HG03565 (cell line): ENCODE measurements at regions not wholly inside any gene's neighbourhood (a gene's known extent, or its start where the extent isn't known, plus 50 kb on each side); places are given as distances from the start of the nearest gene placed in this dataset.

Experiments
- ATAC-seq: cut with Tn5 transposase; IDR thresholded peaks from one replicate; pipeline ENCODE4 v1.9.1; 2021; ENCODE audit warnings: mild to moderate bottlenecking, moderate library complexity; ENCODE audit not compliant: unreplicated experiment

DNA sequence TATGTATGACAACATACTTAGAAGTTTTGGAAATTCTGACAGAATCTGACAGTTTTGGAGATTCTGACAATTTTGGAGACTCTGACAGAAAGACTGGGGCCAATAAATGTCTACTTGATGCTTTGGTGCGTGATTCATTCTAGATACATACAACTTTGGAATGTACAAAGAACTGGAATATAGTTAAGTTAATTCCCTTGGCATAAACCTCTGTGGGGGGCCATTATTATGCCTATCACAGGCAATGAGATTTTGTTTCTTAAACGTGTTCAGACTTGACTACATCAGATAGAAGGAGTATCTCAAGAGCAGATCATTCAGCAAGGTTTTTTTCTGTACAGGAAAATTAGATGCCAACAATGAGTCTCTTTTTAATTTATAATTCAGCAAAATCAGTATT is 617.6 kb upstream of the ZNF717 start:
- ATAC-seq = no peak

DNA sequence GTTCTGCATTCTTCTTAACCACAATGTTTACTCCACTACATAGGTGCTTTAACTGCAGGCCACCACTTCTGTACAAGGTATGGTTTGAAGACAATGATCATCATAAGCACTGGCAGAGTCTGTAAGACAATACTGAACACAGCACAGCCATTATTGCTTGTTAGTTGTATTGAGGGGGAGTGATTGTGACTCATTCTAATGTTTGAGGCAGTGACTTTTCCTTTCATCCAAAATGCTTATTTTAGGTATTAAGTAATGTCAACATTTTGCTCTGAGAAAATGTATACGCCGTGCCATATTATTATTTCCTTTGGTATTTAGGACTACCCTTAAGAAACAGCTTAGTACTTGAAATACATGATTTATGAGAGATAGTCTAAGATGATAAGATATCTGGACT is 618.2 kb upstream of the ZNF717 start:
- ATAC-seq = no peak

DNA sequence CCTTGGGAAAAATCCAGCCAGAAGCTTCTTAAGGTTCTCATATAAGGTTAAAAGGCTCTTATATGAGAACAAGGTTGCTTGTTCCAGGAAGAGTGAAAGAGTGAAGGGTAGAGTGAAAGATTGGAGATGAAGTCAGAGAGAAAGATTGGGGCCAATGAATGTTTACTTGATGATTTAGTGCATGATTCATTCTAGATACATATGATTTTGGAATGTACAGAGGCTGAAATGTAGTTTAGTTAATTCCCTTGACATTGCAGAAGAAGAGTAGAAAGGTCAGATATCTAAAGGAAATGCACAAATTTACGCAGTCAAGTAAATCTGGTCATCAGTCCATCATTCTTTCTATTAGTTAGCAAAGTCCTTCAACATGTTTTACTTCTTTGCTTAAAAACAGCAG is 619.8 kb upstream of the ZNF717 start:
- no peak for ATAC-seq

DNA sequence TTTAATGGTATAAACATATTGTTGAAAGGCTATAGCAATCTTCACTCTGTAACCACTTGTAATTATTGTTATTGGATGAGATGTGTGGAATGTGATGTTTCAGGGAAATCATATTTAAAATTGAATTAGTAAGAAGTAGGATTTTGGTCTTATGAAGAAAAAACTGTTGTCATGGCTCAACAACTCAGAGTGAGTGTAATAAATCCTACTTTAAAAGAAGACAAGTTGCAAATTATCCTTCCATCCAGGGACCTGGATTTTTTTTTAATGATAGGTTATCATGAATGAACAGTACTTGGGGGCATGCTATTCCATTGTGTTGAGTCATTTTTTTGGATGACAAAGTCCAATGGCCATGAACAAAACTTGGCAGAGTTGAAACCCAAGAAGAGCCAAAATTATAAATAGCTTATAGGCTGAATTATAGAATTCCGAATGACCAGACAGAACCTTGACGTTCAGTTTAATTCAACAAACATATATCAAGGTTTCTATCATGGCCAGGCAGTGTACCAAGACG is 625.5 kb upstream of the ZNF717 start:
- ATAC-seq = no peak

DNA sequence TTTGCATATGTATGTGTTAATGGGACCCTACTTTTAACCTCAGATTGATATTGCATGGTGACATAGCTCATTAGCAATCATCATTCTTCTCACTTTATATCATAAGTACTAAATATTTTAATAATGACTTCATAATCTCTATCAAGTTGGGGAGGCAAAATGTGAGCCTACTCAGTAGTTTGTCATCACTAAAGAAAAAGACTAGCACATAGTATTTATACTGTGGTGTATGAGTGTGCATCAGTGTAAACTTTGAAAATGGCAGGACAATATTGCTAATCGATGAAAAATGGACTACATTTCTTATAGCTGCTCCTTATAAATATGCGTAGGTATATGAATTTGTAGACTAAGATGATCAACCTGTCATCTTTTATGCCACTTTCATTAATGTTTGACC is 624.5 kb upstream of the ROBO2 start:
- ATAC-seq = no peak

DNA sequence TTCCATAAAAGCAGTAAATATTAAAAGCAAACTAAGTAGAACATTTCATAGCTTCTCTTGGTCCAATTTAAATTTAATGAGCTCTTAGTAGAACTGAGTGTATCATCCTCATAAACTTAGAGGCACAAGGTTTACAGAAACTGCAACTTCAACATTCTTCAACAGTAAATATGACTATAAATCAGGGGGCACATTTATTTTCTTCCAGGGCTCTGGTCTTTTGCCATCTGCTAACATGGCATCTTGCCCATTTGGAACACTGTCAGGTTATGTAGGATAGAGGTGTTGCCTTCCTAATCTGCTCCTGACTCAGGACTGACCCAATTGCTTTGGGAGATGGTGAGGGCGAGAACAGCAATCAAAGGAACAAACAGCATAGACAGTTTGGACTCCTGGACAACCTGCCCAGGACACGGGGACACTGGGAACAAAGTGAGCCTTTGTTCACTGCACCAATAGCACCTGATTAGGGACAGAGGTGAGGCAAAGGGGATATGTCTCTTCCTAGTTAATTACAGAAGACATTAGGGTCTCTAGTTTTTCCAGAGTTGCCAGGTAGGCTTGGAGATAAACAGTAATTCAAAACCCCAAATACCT is 610.2 kb upstream of the ROBO2 start:
- ATAC-seq = no peak

DNA sequence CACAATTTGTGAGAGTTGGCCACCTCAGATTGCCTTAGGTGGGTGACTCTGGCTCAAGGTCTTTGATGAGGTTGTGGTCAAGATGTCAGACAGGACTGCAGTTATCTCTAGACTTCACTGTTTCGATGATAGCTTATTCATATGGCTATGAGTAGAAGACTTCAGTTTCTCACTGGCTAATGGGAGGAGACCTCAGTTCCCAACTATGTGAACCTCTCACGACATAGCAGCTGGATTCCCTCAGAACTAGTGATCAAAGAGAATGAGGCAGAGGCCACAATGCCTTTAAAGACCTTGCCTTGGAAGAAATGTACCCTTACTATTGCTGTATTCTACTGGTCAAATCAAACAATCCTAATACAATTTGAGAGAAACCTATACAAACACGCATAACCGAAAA is 607.5 kb upstream of the ROBO2 start:
- ATAC-seq = no peak

DNA sequence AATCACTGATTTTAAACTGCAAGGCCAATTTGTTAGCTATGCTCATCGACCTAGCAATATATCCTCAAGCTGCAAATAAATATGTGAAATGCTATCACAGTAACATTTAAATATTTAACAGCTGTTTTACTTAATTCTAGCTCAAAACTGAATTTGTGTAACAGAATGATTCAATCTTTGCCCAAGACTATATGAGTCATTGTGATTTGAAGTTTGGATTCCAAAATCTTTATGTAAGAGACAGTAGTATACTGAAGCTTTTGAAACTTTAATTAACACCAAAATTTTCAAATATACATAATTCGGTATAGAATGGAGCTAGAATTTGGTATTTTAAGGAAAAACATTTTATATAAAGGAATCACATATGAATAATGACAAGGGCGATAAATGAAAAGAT is 603.0 kb upstream of the ROBO2 start:
- ATAC-seq = no peak

DNA sequence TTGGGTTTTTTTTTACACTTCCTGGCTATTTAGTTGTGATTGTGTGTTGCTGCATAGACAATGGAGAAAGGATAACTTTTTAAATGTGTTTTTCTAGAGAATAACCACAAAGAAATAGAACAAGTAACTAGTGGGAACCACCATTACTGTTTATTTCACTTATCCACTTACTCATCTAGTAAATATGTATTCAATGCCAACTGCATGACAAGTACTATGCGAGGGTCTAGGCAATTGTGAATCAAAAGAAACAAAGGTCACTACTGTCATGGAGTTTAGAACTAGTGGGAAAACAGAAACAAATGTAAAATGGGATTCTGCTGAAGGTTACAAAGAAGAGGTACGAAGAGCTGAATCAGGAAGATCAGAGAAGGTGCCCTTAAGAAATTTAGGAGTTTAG is 600.9 kb upstream of the ROBO2 start:
- ATAC-seq = no peak

DNA sequence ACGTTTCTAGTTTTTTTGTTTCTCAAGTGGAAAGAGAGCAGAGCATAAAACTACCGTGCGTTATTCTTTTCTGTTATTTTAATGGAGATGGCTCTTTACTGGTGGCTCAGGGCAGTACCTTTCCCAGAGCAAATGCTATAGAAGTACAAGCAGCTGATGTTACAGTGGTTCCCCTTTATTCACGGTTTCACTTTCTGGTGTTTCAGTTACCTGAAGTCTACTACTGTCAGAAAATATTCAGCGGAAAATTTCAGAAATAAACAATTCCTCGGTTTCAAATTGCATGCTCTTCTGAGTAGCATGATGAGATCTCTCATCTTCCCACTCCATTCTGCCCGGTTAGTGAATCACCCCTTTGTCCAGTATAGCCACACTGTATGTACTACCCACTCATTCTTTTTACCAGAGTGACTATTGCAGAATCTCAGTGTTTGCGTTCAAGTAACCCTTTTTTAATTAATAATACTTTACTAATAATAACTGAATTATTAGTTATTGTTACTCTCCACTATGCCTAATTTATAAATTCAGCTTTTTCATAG is 597.5 kb upstream of the ROBO2 start:
- no peak for ATAC-seq

DNA sequence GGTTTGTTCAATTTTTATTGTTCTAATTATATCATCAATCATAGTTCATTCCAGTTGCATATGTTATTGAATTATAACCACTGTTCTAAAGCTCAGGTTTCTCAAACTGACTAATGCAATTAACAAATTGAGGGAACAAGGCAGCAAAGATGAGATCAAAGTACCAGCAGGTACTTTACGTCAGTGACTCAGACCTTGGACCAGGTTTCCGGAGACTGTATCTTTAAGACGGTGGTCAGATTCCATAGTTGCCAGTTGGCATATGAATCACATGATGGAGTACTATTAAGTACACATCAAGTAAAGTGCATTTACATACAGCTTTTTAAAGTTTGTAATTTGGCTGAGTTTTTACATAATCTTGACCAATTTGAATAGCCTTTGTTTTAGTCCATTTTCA is 583.6 kb upstream of the ROBO2 start:
- no peak for ATAC-seq

DNA sequence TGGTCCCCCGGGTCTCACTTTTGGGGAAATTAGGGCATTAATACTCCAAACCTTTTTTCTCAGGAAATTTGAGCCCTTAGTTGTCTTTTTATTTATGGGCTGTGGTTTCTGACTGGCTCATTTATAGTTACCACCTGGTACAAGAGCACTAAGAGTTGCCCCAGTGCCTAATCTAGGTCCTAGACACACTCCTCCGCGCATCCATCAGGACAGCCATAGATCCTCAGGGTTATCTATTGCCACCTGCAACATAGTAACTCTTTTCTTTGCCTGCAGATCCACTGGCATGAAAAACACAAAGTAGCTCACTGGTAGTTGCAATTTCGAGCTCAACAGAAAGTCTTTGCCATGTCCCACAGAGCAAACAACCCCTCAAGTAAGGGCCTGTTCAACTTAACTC is 576.4 kb upstream of the ROBO2 start:
- no peak for ATAC-seq

DNA sequence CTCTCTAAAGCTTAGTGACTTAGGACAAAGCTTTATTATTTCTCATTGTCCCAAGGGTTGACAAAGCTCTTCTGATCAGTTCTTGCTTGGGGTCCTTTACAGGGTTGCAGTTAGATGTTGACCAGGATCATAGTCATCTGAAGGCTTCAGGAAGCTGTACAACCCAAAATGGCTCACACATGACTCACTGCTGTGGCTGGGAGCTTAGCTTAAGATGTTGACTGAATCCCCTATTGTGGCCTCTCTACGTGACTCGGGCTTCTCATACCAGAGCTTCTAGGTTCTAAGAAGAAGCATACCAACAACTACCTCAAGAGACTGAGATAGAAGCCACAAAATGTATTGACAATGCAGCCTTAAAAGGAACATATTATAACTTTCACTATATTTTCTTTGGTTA is 569.6 kb upstream of the ROBO2 start:
- no peak for ATAC-seq

DNA sequence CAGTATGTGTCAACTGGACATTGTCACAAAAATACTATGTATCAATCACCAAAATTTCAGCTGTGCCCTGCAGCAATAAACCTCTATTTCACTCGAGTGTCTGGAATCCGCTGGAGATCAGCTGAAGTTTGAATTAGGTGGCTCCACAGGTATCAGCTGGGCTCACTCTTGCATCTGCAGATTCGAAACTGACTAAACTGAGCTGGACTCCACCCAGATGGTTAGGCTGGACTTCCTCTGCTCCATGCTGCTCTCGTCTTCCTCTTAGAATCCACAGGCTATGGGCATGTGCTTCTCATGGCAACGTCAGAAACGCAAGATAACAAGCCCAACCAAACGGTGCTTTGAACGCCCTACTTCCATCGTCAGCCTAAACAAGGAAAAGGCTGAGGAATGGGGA is 565.3 kb upstream of the ROBO2 start:
- no peak for ATAC-seq

DNA sequence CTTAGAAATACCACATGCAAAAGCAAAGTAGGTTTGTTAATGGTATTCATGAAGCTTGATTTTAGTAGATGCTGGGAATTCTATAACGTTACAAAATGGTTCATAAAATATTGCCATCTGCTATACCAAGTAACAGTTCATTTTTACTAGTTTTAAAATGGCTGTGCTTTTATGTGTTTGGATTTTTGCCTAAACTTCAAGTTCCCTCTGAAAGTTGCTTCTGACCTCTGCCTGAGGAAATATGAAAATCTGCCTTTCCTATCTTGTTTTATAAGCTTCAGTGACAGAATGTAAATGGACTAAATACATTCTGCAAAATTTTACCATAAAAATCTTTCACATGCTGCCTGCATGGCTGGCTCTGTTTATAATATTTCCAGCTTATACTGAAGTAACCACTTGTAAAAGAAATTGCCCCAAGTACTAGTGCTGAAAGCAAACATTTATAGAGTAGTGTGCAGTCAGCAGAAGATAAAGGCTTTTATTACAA is 560.7 kb upstream of the ROBO2 start:
- no peak for ATAC-seq

DNA sequence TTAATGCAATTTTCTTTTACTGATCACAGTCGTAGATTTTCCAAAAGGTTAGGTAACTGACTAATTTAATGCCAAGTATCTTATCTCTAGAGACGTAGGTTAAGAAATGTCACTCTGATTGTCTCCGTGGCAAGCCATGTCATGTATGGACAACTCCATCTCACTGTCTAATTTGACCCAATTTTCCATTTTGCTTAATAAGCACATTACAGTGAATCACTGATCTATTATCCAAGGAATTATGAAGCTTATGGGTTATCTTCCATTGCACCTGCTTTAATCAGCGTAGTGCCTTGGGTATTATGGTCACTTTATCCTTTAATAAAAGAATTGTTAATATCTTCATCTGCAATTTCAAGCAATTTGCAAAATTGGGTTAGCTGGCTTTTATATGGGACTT is 557.4 kb upstream of the ROBO2 start:
- no peak for ATAC-seq

DNA sequence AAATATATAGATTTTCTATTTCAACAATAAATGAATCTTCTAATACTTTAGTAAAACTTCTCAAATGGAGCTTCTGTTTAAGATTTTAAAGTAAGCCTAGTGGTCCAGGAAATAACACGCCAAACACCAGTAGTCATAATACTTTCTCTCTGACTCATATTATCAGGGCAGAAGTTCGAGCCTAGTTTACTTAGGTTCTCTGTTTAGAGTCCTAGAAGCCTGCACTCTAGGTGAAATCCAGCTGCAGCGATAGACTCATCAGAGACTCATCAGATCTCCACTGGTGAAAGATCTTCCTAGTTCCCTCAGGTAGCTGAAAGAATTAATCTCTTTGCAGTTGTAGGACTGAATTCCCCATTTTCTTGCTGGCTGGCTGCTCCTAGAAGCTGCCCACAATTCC is 552.5 kb upstream of the ROBO2 start:
- ATAC-seq = no peak

DNA sequence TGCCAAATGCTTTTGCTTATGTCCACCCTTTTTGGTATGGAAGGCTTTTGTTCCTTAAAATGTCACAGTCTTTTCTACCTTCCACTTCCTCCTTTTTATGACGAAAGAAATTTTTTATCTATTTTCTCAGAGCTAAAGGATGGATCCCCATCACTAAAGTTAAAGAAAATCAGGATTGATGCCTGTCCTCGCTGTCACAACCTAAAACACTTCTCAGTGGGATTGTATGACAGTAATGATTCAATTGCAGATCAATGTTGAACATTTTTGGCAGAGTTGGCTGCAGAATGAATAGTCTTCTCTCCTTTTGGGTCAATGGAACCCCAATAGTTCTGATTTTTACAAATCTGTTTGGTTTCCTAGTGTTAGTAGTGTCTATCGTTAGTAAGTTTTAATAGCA is 549.8 kb upstream of the ROBO2 start:
- no peak for ATAC-seq

DNA sequence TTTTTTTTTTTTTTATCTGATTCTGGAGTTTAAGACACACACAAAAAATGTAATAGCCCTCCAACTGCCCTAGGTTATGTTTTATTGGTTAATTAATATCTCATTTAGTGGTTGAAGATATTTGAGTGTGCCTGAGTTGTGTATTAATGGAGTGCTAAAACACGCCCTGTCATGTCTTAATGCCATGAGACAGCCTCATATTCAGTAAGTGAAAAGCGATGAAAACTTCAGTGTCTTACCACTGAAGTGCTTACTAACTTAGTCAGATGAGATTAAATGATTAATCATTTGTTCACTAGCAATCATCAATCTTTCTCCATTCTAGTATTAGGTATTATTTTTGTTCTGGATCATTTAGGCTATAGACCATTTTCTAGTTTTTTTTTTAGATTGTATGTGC is 544.7 kb upstream of the ROBO2 start:
- ATAC-seq = no peak

DNA sequence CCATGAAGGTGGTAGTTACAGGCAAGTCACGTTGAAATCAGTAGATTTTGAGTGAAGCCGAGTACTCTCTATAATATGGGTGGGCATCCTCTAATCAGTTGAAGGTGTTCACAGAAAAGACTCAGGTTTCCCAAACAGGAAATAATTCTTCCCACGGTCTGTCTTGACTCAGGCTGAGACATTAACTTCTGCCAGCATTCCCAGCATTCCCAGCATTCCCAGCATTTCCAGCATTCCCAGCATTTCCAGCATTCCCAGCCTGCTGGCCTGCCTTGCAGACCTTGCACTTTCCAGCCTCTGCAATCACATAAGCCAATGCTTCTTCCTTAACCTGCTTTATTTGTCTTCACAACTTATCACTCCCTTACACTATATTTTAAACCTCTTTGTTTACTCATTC is 542.3 kb upstream of the ROBO2 start:
- no peak for ATAC-seq

DNA sequence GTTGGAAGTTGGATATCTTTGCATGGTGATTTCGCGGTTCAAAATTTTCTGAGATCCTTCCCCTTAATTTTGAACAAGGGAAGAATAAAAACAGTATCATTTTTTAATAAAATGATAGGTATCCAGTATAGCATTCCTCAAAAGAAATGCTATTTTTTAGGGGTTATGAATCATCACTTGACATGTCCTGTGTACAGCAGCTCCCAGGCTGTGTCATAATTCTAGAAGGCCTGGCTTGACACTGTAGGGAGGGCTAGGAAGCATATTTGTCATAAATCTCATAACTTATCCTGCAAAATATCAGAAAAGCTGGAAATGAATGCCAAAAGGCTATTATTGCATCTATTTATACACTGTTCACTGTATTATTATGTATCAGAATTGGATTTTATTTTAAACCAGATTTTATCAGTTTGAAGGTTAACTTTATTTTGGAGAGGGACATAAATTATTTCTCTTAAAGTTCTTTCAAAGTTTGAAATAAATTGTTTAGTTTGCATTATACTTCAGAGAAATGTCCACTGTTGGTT is 539.1 kb upstream of the ROBO2 start:
- ATAC-seq = no peak

DNA sequence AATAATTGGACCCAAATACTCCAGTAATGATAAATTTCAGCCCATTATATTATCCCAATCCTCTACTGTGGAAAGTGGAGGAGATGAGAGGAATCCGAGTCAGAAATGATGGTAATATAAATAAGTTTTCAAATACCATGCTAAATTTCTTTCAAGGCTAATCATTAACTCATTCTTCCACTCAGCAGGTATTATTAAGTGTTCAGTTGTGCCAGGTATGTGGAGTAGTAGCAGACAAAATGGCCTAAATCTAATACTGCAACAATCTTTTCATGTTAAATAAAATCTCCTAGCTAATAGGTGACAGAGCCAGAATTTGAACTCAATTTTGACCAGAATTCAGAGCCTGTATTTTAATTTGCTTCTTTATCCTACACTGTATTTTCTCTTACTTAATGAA is 538.6 kb upstream of the ROBO2 start:
- ATAC-seq = no peak

DNA sequence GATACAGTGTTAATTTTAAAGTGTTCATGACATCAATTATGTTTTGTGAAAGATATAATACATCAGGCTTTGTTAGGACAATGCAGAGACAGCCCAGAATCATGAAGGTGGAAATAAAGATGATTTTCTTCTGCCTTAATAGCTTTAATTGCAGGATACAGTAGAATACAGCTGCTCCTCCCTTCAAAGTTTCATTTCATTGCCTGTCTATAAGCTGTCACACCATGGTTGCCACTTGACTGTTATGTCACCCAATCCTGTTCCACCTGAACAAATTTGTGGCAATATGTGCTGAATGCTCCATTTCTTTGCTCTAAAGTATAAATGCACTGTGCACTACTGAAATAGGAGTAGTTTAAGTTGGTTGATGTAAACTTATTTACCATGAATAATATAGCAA is 537.8 kb upstream of the ROBO2 start:
- ATAC-seq = no peak
